NB4 (cell line): ENCODE measurements at regions not wholly inside any gene's neighbourhood (a gene's known extent, or its start where the extent isn't known, plus 50 kb on each side); places are given as distances from the start of the nearest gene placed in this dataset.

Experiments used
- MYC ChIP-seq: IDR thresholded peaks from 2 replicates; pipeline ENCODE4 v1.6.1; 2011; ENCODE audit warnings: low read depth, low read length
- POLR2A ChIP-seq: IDR thresholded peaks from 2 replicates; pipeline ENCODE4 v1.6.1; 2011; ENCODE audit warnings: mild to moderate bottlenecking; ENCODE audit not compliant: insufficient read length; ENCODE audit errors: extremely low read depth
- TF ChIP-seq, protein P1 (sequence below): IDR thresholded peaks from one replicate; pipeline ENCODE4 v1.5.1; 2012; ENCODE audit warnings: low read depth, low read length
- TF ChIP-seq, protein P2 (sequence below): IDR thresholded peaks from 2 replicates; pipeline ENCODE4 v1.6.1; 2011; ENCODE audit warnings: low read depth, low read length

DNA sequence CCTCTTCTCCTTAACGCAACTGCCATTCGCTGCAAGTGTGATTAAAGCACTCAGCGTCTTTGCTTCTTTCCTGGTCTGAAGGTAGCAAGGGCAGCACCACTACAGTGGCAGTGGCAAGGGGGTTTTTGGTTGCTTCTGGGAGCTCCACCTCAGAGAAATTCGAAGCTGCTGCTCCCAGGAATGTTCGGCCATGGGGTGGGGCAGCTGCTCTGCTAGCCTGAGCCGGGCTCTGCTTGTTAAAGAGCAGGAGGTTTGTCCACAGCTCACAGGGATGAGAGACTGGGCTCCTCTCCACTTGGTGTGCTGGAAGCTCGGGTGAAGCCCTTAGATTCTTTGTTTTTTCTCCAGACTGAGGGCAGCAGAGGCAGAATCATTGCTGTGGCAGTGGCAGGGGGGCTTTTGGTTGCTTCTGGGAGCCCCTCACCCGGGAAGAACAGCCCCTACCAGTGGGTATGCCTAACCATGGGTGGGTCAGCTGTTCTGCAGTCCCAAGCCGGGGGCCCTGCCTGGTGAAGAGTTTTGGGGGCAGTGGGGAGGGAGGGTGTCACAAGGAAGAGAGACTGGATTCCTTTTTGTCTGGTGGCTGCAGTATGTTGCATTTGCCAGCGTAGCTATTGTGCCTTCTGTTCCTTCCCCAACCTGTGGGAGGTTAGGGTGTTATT, 340.2 kb downstream of the AEBP2 start:
- no peak for TF ChIP-seq POLR2A
- TF ChIP-seq, protein P1, sequence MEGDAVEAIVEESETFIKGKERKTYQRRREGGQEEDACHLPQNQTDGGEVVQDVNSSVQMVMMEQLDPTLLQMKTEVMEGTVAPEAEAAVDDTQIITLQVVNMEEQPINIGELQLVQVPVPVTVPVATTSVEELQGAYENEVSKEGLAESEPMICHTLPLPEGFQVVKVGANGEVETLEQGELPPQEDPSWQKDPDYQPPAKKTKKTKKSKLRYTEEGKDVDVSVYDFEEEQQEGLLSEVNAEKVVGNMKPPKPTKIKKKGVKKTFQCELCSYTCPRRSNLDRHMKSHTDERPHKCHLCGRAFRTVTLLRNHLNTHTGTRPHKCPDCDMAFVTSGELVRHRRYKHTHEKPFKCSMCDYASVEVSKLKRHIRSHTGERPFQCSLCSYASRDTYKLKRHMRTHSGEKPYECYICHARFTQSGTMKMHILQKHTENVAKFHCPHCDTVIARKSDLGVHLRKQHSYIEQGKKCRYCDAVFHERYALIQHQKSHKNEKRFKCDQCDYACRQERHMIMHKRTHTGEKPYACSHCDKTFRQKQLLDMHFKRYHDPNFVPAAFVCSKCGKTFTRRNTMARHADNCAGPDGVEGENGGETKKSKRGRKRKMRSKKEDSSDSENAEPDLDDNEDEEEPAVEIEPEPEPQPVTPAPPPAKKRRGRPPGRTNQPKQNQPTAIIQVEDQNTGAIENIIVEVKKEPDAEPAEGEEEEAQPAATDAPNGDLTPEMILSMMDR = no peak
- TF ChIP-seq, protein P2, sequence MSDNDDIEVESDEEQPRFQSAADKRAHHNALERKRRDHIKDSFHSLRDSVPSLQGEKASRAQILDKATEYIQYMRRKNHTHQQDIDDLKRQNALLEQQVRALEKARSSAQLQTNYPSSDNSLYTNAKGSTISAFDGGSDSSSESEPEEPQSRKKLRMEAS = no peak
- TF ChIP-seq MYC = no peak
